SK-N-SH treated with all-trans-retinoic acid at 6 μM for 48 hours (cell line): ENCODE measurements at regions not wholly inside any gene's neighbourhood (a gene's known extent, or its start where the extent isn't known, plus 50 kb on each side); places are given as distances from the start of the nearest gene placed in this dataset.

Source experiments
- ATAC-seq: fragments of 200-7000 bp; cut with Tn5 transposase; 3 replicates; pipeline ENCODE4 v1.9.1; 2020; ENCODE audit warnings: mild to moderate bottlenecking, moderate library complexity
- ARNTL ChIP-seq: fragments of 450-650 bp; formaldehyde crosslinking; IDR thresholded peaks from 2 replicates; pipeline ENCODE4 v1.5.0; 2020; ENCODE audit warnings: low read depth, mild to moderate bottlenecking, moderate library complexity, borderline replicate concordance
- BACH2 ChIP-seq: fragments of 250-450 bp; sonication (Bioruptor Pico); IDR thresholded peaks from 2 replicates; pipeline ENCODE4 v1.9.0; 2021; ENCODE audit warnings: mild to moderate bottlenecking, borderline replicate concordance
- CSDC2 ChIP-seq: fragments of 250-450 bp; sonication (Bioruptor Pico); IDR thresholded peaks from 2 replicates; pipeline ENCODE4 v1.5.0; 2020; ENCODE audit warnings: mild to moderate bottlenecking, moderate library complexity
- ESRRG ChIP-seq: fragments of 250-450 bp; sonication (Bioruptor Pico); IDR thresholded peaks from 2 replicates; pipeline ENCODE4 v1.6.1; 2021; ENCODE audit warnings: mild to moderate bottlenecking
- GLIS3 ChIP-seq: fragments of 250-450 bp; sonication (Bioruptor Pico); IDR thresholded peaks from 2 replicates; pipeline ENCODE4 v1.5.0; 2020; ENCODE audit warnings: mild to moderate bottlenecking, moderate library complexity
- ISL1 ChIP-seq: fragments of 250-450 bp; sonication (Bioruptor Pico); IDR thresholded peaks from 2 replicates; pipeline ENCODE4 v2.1.2; 2022; ENCODE audit warnings: mild to moderate bottlenecking, moderate library complexity
- OSR1 ChIP-seq: fragments of 250-450 bp; sonication (Bioruptor Pico); IDR thresholded peaks from 2 replicates; pipeline ENCODE4 v1.8.0; 2022; ENCODE audit warnings: moderate library complexity, mild to moderate bottlenecking, inconsistent platforms
- RARB ChIP-seq: fragments of 250-450 bp; sonication (Bioruptor Pico); IDR thresholded peaks from 2 replicates; pipeline ENCODE4 v1.8.0; 2021; ENCODE audit warnings: mild to moderate bottlenecking, moderate library complexity
- SNAI2 ChIP-seq: fragments of 250-450 bp; sonication (Bioruptor Pico); IDR thresholded peaks from 2 replicates; pipeline ENCODE4 v1.5.0; 2020; ENCODE audit warnings: mild to moderate bottlenecking, moderate library complexity
- TCF4 ChIP-seq: fragments of 250-450 bp; sonication (Bioruptor Pico); IDR thresholded peaks from 2 replicates; pipeline ENCODE4 v1.8.0; 2021; ENCODE audit warnings: mild to moderate bottlenecking, moderate library complexity, borderline replicate concordance
- TOX ChIP-seq: fragments of 250-450 bp; sonication (Bioruptor Pico); IDR thresholded peaks from 2 replicates; pipeline ENCODE4 v1.8.0; 2021; ENCODE audit warnings: mild to moderate bottlenecking, moderate library complexity, borderline replicate concordance
- ZC3H10 ChIP-seq: fragments of 250-450 bp; sonication (Bioruptor Pico); IDR thresholded peaks from 2 replicates; pipeline ENCODE4 v1.5.1; 2021; ENCODE audit warnings: mild to moderate bottlenecking, moderate library complexity
- ZFP3 ChIP-seq: fragments of 250-450 bp; sonication (Bioruptor Pico); IDR thresholded peaks from 2 replicates; pipeline ENCODE4 v1.5.0; 2020; ENCODE audit warnings: mild to moderate bottlenecking, moderate library complexity
- ZFP30 ChIP-seq: fragments of 450-650 bp; formaldehyde crosslinking; IDR thresholded peaks from 2 replicates; pipeline ENCODE4 v1.5.0; 2022; ENCODE audit warnings: mild to moderate bottlenecking, moderate library complexity
- ZNF565 ChIP-seq: fragments of 450-650 bp; formaldehyde crosslinking; conservative IDR thresholded peaks from 2 replicates; pipeline ENCODE4 v1.5.0; 2020; ENCODE audit warnings: low read depth, mild to moderate bottlenecking, moderate library complexity
- ZNF70 ChIP-seq: fragments of 450-650 bp; formaldehyde crosslinking; IDR thresholded peaks from 2 replicates; pipeline ENCODE4 v1.5.0; 2020; ENCODE audit warnings: mild to moderate bottlenecking, moderate library complexity
- ZNF8 ChIP-seq: fragments of 450-650 bp; formaldehyde crosslinking; IDR thresholded peaks from 2 replicates; pipeline ENCODE4 v1.5.0; 2020; ENCODE audit warnings: mild to moderate bottlenecking, moderate library complexity
- TF ChIP-seq, protein P1 (sequence below): fragments of 250-450 bp; sonication (Bioruptor Pico); IDR thresholded peaks from 2 replicates; pipeline ENCODE4 v1.8.0; 2021; ENCODE audit warnings: low read depth, mild to moderate bottlenecking, moderate library complexity, borderline replicate concordance
- TF ChIP-seq, protein P2 (sequence below): fragments of 250-450 bp; sonication (Bioruptor Pico); IDR thresholded peaks from 2 replicates; pipeline ENCODE4 v1.5.1; 2020; ENCODE audit warnings: low read depth, mild to moderate bottlenecking, moderate library complexity
- TF ChIP-seq, protein P3 (sequence below): fragments of 250-450 bp; sonication (Bioruptor Pico); IDR thresholded peaks from 2 replicates; pipeline ENCODE4 v1.5.1; 2021; ENCODE audit warnings: mild to moderate bottlenecking, moderate library complexity
- TF ChIP-seq, protein P4 (sequence below): fragments of 250-450 bp; sonication (Bioruptor Pico); IDR thresholded peaks from 2 replicates; pipeline ENCODE4 v1.8.0; 2020; ENCODE audit warnings: mild to moderate bottlenecking, moderate library complexity, borderline replicate concordance

DNA sequence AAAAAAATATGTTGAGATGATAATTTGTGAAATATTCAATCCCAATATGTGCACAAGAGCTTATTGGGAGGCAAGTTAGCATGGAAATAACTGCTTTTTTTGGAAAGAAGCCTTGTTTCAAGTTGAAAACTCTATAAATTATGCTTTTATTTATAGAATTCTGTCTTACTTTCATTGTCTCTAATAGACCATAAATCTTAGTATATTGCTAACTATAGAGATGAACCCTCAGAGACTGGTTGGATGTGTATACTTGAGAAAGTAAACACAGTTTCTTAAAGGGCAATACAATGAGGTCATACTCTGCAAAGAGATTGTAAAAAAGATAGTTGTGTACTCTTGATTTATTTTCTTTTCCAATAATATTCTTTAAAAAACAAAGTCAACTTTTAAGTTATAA is 530.3 kb downstream of the SPATA31D1 start:
- TF ChIP-seq ISL1 (CRISPR knock-in tag) (0 out of 2 replicates have a peak, but pooled peaks have one; percentile 25), ZNF565 (CRISPR knock-in tag) (no peak)
- TF ChIP-seq, protein P1, sequence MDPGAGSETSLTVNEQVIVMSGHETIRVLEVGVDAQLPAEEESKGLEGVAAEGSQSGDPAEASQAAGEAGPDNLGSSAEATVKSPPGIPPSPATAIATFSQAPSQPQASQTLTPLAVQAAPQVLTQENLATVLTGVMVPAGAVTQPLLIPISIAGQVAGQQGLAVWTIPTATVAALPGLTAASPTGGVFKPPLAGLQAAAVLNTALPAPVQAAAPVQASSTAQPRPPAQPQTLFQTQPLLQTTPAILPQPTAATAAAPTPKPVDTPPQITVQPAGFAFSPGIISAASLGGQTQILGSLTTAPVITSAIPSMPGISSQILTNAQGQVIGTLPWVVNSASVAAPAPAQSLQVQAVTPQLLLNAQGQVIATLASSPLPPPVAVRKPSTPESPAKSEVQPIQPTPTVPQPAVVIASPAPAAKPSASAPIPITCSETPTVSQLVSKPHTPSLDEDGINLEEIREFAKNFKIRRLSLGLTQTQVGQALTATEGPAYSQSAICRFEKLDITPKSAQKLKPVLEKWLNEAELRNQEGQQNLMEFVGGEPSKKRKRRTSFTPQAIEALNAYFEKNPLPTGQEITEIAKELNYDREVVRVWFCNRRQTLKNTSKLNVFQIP (CRISPR knock-in tag), result no peak
- ATAC-seq, result no peak

DNA sequence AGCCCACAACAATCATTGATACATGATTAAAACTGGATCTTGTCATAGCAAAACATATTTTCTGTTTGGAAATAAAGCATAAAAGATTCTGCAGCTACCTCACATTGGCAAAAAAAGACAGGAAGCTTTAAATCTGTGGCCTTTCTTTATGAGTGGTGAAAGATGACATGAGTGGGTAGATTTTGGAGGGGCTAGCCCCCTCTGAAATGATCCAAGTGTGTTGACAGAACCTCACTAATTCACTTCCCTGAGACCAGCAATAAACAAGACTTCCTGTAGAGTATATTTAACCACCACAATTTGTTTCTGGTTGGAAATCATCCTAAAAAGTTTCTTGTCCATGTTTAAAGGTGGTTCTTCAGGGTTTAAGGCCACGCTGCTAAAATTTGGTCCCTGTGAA is 530.8 kb downstream of the SPATA31D1 start:
- no peak for ATAC-seq
- TF ChIP-seq, protein P1 (CRISPR knock-in tag), result no peak
- TF ChIP-seq, protein P2, sequence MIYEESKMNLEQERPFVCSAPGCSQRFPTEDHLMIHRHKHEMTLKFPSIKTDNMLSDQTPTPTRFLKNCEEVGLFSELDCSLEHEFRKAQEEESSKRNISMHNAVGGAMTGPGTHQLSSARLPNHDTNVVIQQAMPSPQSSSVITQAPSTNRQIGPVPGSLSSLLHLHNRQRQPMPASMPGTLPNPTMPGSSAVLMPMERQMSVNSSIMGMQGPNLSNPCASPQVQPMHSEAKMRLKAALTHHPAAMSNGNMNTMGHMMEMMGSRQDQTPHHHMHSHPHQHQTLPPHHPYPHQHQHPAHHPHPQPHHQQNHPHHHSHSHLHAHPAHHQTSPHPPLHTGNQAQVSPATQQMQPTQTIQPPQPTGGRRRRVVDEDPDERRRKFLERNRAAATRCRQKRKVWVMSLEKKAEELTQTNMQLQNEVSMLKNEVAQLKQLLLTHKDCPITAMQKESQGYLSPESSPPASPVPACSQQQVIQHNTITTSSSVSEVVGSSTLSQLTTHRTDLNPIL, result no peak
- TF ChIP-seq, protein P3, sequence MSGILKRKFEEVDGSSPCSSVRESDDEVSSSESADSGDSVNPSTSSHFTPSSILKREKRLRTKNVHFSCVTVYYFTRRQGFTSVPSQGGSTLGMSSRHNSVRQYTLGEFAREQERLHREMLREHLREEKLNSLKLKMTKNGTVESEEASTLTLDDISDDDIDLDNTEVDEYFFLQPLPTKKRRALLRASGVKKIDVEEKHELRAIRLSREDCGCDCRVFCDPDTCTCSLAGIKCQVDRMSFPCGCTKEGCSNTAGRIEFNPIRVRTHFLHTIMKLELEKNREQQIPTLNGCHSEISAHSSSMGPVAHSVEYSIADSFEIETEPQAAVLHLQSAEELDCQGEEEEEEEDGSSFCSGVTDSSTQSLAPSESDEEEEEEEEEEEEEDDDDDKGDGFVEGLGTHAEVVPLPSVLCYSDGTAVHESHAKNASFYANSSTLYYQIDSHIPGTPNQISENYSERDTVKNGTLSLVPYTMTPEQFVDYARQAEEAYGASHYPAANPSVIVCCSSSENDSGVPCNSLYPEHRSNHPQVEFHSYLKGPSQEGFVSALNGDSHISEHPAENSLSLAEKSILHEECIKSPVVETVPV (CRISPR knock-in tag), result no peak
- no peak for TF ChIP-seq ZFP30 (CRISPR knock-in tag)
- no peak for TF ChIP-seq ZFP3
- no peak for TF ChIP-seq TOX
- no peak for TF ChIP-seq ESRRG (CRISPR knock-in tag)
- TF ChIP-seq ISL1 (CRISPR knock-in tag), result no peak
- TF ChIP-seq GLIS3 (CRISPR knock-in tag), result no peak
- no peak for TF ChIP-seq ARNTL (CRISPR knock-in tag)
- no peak for TF ChIP-seq RARB (CRISPR knock-in tag)
- TF ChIP-seq, protein P4, sequence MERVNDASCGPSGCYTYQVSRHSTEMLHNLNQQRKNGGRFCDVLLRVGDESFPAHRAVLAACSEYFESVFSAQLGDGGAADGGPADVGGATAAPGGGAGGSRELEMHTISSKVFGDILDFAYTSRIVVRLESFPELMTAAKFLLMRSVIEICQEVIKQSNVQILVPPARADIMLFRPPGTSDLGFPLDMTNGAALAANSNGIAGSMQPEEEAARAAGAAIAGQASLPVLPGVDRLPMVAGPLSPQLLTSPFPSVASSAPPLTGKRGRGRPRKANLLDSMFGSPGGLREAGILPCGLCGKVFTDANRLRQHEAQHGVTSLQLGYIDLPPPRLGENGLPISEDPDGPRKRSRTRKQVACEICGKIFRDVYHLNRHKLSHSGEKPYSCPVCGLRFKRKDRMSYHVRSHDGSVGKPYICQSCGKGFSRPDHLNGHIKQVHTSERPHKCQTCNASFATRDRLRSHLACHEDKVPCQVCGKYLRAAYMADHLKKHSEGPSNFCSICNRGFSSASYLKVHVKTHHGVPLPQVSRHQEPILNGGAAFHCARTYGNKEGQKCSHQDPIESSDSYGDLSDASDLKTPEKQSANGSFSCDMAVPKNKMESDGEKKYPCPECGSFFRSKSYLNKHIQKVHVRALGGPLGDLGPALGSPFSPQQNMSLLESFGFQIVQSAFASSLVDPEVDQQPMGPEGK, result no peak

DNA sequence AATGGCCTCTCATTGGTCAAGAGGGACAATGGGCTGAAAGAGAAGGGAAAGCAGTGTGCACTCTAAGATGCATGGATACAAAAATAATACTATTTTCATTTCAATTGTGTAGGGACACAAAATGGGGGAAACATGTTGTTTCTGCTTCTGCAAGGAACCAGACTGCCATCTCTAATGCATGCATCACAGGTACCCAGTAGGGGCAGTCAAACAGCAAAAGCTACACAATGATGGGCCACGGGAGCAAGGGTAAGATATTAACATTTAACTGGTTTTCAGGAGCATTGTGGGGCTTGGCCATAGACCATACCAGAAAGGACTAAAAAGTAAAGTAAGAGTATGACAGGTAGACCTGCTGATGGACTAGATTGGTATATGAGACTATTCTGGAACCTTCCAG is 535.8 kb downstream of the SPATA31D1 start:
- ATAC-seq, result no peak
- TF ChIP-seq, protein P1 (CRISPR knock-in tag), result no peak
- TF ChIP-seq ZNF565 (CRISPR knock-in tag), result no peak

DNA sequence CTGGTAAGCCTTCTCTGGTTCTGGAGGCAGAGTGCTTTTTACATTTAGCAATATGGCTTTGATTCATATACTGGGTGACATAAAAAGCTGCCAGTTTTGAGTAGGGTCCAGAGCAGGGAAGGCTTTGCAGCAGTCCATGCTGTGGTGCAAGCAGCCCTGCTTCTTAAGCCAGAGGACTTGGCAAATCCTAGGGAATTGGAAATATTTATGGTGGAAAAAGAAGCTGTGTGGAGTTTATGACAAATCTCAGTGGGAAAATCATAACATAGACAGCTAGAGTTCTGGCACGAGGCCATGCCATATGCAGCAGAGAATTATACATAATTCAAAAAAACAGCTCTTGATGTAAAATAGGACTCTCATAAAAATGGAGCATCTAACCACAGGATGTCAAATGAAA is 536.4 kb downstream of the RASEF start:
- ATAC-seq, result no peak
- TF ChIP-seq OSR1 (CRISPR knock-in tag) (no peak), ZFP3 (no peak), ZC3H10 (CRISPR knock-in tag) (no peak), ZFP30 (CRISPR knock-in tag) (no peak), RARB (CRISPR knock-in tag) (no peak)

DNA sequence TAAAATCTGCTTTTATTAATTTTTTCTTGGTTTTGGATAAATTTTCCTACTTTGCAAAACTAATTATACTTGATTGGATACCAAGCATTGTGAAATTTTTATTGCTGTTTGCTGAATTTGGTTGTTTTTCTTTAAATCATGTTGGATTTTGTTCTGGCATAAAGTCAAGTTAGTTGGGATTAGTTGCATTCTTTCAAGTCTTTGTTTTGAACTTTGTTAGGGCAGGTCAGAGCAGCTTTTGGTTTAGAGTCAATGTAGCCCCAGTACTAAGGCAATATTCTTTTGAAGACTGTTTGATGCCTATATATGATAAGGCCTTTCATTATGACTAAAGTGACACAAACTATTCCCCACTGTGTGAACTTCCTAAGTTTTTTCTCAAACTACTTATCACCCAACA is 531.1 kb downstream of the RASEF start:
- TF ChIP-seq OSR1 (CRISPR knock-in tag), result no peak
- no peak for TF ChIP-seq SNAI2 (CRISPR knock-in tag)
- TF ChIP-seq, protein P1 (CRISPR knock-in tag), result no peak
- no peak for TF ChIP-seq ZNF8 (CRISPR knock-in tag)
- no peak for TF ChIP-seq RARB (CRISPR knock-in tag)
- no peak for TF ChIP-seq TOX
- TF ChIP-seq GLIS3 (CRISPR knock-in tag), result no peak
- TF ChIP-seq ZFP30 (CRISPR knock-in tag), result no peak
- no peak for TF ChIP-seq CSDC2 (CRISPR knock-in tag)
- no peak for TF ChIP-seq ESRRG (CRISPR knock-in tag)
- TF ChIP-seq ARNTL (CRISPR knock-in tag), result no peak
- no peak for TF ChIP-seq ISL1 (CRISPR knock-in tag)
- TF ChIP-seq BACH2 (CRISPR knock-in tag), result no peak
- TF ChIP-seq ZC3H10 (CRISPR knock-in tag), result no peak
- no peak for TF ChIP-seq ZNF70 (CRISPR knock-in tag)
- TF ChIP-seq ZNF565 (CRISPR knock-in tag), result no peak
- TF ChIP-seq, protein P2, result no peak
- no peak for TF ChIP-seq TCF4
- no peak for ATAC-seq
